ENCODE measurements at regions not wholly inside any gene's neighbourhood (a gene's known extent, or its start where the extent isn't known, plus 50 kb on each side); places are given as distances from the start of the nearest gene placed in this dataset.

DNA sequence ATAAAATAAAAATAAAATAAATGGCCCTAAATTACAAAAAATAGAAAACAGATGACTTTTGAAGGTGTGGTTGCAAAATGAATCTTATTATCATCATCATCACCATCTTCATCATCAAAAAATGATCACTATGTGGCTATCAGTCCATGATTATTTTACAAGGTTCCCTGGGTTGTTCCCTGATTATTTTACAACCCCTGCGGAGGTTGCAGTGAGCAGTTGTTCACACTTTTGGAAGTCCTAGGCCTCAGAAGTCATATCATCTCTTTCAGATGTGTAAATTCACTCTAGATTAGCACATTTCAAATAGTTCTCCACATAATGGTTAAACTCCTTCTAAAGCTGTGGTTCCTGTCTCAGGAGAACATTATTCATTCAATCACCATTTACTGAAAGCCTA is 57.4 kb upstream of the NR5A2 start:
- TF ChIP-seq, protein P1, sequence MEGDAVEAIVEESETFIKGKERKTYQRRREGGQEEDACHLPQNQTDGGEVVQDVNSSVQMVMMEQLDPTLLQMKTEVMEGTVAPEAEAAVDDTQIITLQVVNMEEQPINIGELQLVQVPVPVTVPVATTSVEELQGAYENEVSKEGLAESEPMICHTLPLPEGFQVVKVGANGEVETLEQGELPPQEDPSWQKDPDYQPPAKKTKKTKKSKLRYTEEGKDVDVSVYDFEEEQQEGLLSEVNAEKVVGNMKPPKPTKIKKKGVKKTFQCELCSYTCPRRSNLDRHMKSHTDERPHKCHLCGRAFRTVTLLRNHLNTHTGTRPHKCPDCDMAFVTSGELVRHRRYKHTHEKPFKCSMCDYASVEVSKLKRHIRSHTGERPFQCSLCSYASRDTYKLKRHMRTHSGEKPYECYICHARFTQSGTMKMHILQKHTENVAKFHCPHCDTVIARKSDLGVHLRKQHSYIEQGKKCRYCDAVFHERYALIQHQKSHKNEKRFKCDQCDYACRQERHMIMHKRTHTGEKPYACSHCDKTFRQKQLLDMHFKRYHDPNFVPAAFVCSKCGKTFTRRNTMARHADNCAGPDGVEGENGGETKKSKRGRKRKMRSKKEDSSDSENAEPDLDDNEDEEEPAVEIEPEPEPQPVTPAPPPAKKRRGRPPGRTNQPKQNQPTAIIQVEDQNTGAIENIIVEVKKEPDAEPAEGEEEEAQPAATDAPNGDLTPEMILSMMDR (IDR thresholded peaks at IDR 0.05): no peak
- no peak for TF ChIP-seq POLR2A (IDR thresholded peaks at IDR 0.05)

All from Peyer's patch (tissue), 4 donors.